ENCODE measurements at regions not wholly inside any gene's neighbourhood (a gene's known extent, or its start where the extent isn't known, plus 50 kb on each side); places are given as distances from the start of the nearest gene placed in this dataset. TPM values are rescaled to one million over a fixed set of nuclear protein-coding genes. Genes with fewer than 3 reads are reported as not detected.
A peak's percentile ranks its signal among the peaks of the same experiment; 100 is the strongest.

- Histone ChIP-seq H3K9ac (ENCODE audit: low read length) (peak overlapping the region; percentile 75), H3K27ac (ENCODE audit: low read length in 2 of 2) (no peak overlapping the region), H4K20me1 (ENCODE audit: control insufficient read depth, insufficient read depth, low read length, poor library complexity, severe bottlenecking) (no peaks in the 10 kb centered on the region), H3K4me2 (replicated peaks; ENCODE audit: low read depth, low read length, poor library complexity, severe bottlenecking) (peak overlapping the region; percentile 86), H3K4me3 (ENCODE audit: control extremely low read depth in 1 of 5, extremely low read depth in 1 of 5, insufficient read depth in 1 of 5, low read depth in 2 of 5, low read length in 4 of 5) (peak overlapping the region in 1 of 5 experiments; percentile 79), H3K4me1 (ENCODE audit: control insufficient read depth in 2 of 2, insufficient read depth in 2 of 2, low read length in 2 of 2) (peaks cover 0 to 4% of the 10 kb centered on the region in 2 donors), H2AFZ (ENCODE audit: insufficient read depth, low read depth, low read length, poor library complexity, severe bottlenecking) (peak overlapping the region; percentile 94), H3K79me2 (ENCODE audit: control insufficient read depth, insufficient read depth, low read length) (no peaks in the 10 kb centered on the region), H3K36me3 (replicated peaks in 1 of 2; ENCODE audit: control extremely low read depth in 1 of 2, control insufficient read depth in 1 of 2, extremely low read depth in 1 of 2, insufficient read depth in 2 of 2, low read length in 1 of 2) (no peaks in the 10 kb centered on the region), H3K9me3 (ENCODE audit: control extremely low read depth in 1 of 3, control insufficient read depth in 2 of 3, insufficient read depth in 1 of 3, low read length in 2 of 3) (no peaks in the 10 kb centered on the region), H3K27me3 (replicated peaks in 1 of 4; ENCODE audit: control extremely low read depth in 1 of 4, control insufficient read depth in 3 of 4, insufficient read depth in 4 of 4, low read length in 3 of 4) (no peaks in the 10 kb centered on the region)
- intact Hi-C loops (cut with micrococcal nuclease), result loop anchor here (1.0 to 2.0 kb wide), 3 partner anchors 50 to 326 kb away; partner anchors contain the start of genes AK6, CCNB1, RAD17 and TAF9
- 100% methylated on average over 1 of the region's 2 CpGs for WGBS (ENCODE audit: insufficient coverage)
- H3K9me3 Mint-ChIP-seq (ENCODE audit: insufficient read depth), result no peaks in the 10 kb centered on the region
- ChIA-PET POLR2A (no interaction called here), CTCF (interaction anchor here (0.8 to 3.1 kb wide), 6 partner anchors 9 to 294 kb away, joined by 3 to 17 read pairs (median 4); partner anchors contain the start of gene SLC30A5)
- TF ChIP-seq, protein P1, sequence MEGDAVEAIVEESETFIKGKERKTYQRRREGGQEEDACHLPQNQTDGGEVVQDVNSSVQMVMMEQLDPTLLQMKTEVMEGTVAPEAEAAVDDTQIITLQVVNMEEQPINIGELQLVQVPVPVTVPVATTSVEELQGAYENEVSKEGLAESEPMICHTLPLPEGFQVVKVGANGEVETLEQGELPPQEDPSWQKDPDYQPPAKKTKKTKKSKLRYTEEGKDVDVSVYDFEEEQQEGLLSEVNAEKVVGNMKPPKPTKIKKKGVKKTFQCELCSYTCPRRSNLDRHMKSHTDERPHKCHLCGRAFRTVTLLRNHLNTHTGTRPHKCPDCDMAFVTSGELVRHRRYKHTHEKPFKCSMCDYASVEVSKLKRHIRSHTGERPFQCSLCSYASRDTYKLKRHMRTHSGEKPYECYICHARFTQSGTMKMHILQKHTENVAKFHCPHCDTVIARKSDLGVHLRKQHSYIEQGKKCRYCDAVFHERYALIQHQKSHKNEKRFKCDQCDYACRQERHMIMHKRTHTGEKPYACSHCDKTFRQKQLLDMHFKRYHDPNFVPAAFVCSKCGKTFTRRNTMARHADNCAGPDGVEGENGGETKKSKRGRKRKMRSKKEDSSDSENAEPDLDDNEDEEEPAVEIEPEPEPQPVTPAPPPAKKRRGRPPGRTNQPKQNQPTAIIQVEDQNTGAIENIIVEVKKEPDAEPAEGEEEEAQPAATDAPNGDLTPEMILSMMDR (IDR thresholded peaks at IDR 0.05), result no peak
- no peak for TF ChIP-seq EZH2 (IDR thresholded peaks at IDR 0.05; ENCODE audit: borderline replicate concordance, insufficient read depth, low read depth, low read length, poor library complexity, severe bottlenecking)
- no peak overlapping the region for H3K27ac Mint-ChIP-seq
- H3K27me3 Mint-ChIP-seq, result no peaks in the 10 kb centered on the region
- H3K4me1 Mint-ChIP-seq, result peaks cover 6% of the 10 kb centered on the region
- H3K4me3 Mint-ChIP-seq, result peak overlapping the region; percentile 90
- ATAC-seq (ENCODE audit: low read depth) (no peak), DNase-seq (no peak)
Measured at GRCh38 chr5:69043655-69043996, 50.2 kb upstream of the SLC30A5 start.

Small RNAs in the stretch of these regions (small RNA-seq; reads per million reads assigned to genes)
- 0.57 reads per million for gene RF00096 (ENCODE audit: insufficient read length, low read depth, low replicate concordance)
- not detected for gene RN7SKP251 (ENCODE audit: insufficient read length, low read depth, low replicate concordance)
- not detected for gene VWA8P1 (ENCODE audit: insufficient read length, low read depth, low replicate concordance)
